ENCODE measurements at regions not wholly inside any gene's neighbourhood (a gene's known extent, or its start where the extent isn't known, plus 50 kb on each side); places are given as distances from the start of the nearest gene placed in this dataset.
"Not testable (repeated sequence)": the region's sequence is repeated elsewhere in the genome, so short reads cannot be mapped to it uniquely, and the experiment has no call there.

GRCh38 chr6:153984811-153985210 lies 54.2 kb upstream of the OPRM1 start:
- Histone ChIP-seq H3K36me3 (no peaks in the 10 kb centered on the region), H3K27ac (no peak overlapping the region), H3K4me1 (no peaks in the 10 kb centered on the region), H3K9me3 (no peaks in the 10 kb centered on the region), H3K4me3 (no peak overlapping the region), H3K27me3 (no peaks in the 10 kb centered on the region)
- no peak for ATAC-seq
- DNase-seq = no peak
- no peak for TF ChIP-seq POLR2A (IDR thresholded peaks at IDR 0.05)
- TF ChIP-seq, protein P1, sequence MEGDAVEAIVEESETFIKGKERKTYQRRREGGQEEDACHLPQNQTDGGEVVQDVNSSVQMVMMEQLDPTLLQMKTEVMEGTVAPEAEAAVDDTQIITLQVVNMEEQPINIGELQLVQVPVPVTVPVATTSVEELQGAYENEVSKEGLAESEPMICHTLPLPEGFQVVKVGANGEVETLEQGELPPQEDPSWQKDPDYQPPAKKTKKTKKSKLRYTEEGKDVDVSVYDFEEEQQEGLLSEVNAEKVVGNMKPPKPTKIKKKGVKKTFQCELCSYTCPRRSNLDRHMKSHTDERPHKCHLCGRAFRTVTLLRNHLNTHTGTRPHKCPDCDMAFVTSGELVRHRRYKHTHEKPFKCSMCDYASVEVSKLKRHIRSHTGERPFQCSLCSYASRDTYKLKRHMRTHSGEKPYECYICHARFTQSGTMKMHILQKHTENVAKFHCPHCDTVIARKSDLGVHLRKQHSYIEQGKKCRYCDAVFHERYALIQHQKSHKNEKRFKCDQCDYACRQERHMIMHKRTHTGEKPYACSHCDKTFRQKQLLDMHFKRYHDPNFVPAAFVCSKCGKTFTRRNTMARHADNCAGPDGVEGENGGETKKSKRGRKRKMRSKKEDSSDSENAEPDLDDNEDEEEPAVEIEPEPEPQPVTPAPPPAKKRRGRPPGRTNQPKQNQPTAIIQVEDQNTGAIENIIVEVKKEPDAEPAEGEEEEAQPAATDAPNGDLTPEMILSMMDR (IDR thresholded peaks at IDR 0.05) = no peak
- 45% methylated on average over 1 of the region's 1 CpG for WGBS (ENCODE audit: insufficient coverage, low coverage, low lambda C conversion rate, missing lambda C conversion rate)
- intact Hi-C loops (cut with DNase I) = no loop called here

DNA sequence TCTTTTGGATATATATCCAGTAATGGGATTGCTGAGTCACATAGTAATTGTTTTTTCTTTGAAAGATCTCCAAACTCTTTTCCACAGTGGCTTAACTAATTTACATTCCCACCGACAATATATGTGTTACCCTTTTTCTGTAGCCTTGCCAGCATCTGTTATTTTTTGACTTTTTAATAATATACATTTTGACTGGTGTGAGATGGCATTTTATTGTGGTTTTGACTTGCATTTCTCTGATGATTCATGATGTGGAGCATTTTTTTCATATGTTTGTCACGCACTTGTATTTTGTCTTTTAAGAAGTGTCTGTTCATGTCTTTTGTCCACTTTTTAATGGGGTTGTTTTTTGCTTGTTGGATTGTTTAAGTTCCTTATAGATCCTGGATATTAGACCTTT lies 58.9 kb upstream of the OPRM1 start:
- TF ChIP-seq, protein P1 (IDR thresholded peaks at IDR 0.05) = no peak
- no peak for TF ChIP-seq POLR2A (IDR thresholded peaks at IDR 0.05)

DNA sequence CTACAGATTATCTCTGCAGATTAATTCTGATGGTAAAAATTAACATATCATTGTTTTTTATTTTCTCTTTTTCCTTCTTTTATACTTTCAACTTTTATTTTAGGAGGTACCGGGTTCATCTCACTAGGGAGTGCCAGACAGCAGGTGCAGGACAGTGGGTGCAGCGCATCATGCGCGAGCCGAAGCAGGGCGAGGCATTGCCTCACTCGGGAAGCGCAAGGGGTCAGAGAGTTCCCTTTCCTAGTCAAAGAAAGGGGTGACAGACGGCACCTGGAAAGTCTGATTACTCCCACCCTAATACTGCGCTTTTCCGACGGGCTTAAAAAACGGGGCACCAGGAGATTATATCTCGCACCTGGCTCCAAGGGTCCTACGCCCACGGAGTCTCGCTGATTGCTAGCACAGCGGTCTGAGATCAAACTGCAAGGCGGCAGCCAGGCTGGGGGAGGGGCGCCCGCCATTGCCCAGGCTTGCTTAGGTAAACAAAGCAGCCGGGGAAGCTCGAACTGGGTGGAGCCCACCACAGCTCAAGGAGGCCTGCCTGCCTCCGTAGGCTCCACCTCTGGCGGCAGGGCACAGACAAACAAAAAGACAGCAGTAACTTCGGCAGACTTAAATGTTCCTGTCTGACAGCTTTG lies 60.0 kb upstream of the OPRM1 start:
- H3K4me1 ChIP-seq; H3K36me3 ChIP-seq; ATAC-seq; H3K27me3 ChIP-seq; H3K27ac ChIP-seq; DNase-seq; intact Hi-C loops (cut with DNase I); H3K4me3 ChIP-seq; H3K9me3 ChIP-seq: not testable (repeated sequence)
- 98% methylated on average over 8 of the region's 26 CpGs for WGBS (ENCODE audit: insufficient coverage, low coverage, low lambda C conversion rate, missing lambda C conversion rate)

More for the DNA sequence above, 58.9 kb upstream of the OPRM1 start:
- intact Hi-C loops (cut with DNase I) = no loop called here
- no peak for DNase-seq
- Histone ChIP-seq H3K4me1 (no peaks in the 10 kb centered on the region), H3K4me3 (no peak overlapping the region), H3K9me3 (no peaks in the 10 kb centered on the region), H3K27me3 (no peaks in the 10 kb centered on the region), H3K36me3 (no peaks in the 10 kb centered on the region), H3K27ac (no peak overlapping the region)
- 51% methylated on average over 2 of the region's 2 CpGs for WGBS (ENCODE audit: insufficient coverage, low coverage, low lambda C conversion rate, missing lambda C conversion rate)
- ATAC-seq = no peak

GRCh38 chr6:153976921-153977693 lies 61.9 kb upstream of the OPRM1 start:
- DNase-seq = no peak
- intact Hi-C loops (cut with DNase I) = no loop called here
- Histone ChIP-seq H3K36me3 (no peaks in the 10 kb centered on the region), H3K27ac (no peak overlapping the region), H3K4me3 (no peak overlapping the region), H3K9me3 (no peaks in the 10 kb centered on the region), H3K27me3 (no peaks in the 10 kb centered on the region), H3K4me1 (no peaks in the 10 kb centered on the region)
- TF ChIP-seq, protein P1 (IDR thresholded peaks at IDR 0.05) = no peak
- no peak for TF ChIP-seq POLR2A (IDR thresholded peaks at IDR 0.05)
- WGBS (ENCODE audit: insufficient coverage, low coverage, low lambda C conversion rate, missing lambda C conversion rate) = 32% methylated on average over 6 of the region's 7 CpGs
- ATAC-seq = no peak

GRCh38 chr6:153966001-153966400 lies 73.0 kb upstream of the OPRM1 start:
- TF ChIP-seq, protein P1 (IDR thresholded peaks at IDR 0.05) = no peak
- TF ChIP-seq POLR2A (IDR thresholded peaks at IDR 0.05) = no peak
- H3K27ac ChIP-seq = no peak overlapping the region
- ATAC-seq (no peak), DNase-seq (no peak)
- no peaks in the 10 kb centered on the region for H3K4me1 ChIP-seq
- H3K36me3 ChIP-seq = no peaks in the 10 kb centered on the region
- H3K9me3 ChIP-seq = no peaks in the 10 kb centered on the region
- intact Hi-C loops (cut with DNase I) = no loop called here
- 34% methylated on average over 4 of the region's 4 CpGs for WGBS (ENCODE audit: insufficient coverage, low coverage, low lambda C conversion rate, missing lambda C conversion rate)
- no peaks in the 10 kb centered on the region for H3K27me3 ChIP-seq
- no peak overlapping the region for H3K4me3 ChIP-seq

Data from right lobe of liver (tissue), 6 donors.